MM.1S (cell line): ENCODE measurements at regions not wholly inside any gene's neighbourhood (a gene's known extent, or its start where the extent isn't known, plus 50 kb on each side); places are given as distances from the start of the nearest gene placed in this dataset.

ENCODE experiments used
- CTCF ChIP-seq: fragments of 300-600 bp; sonication (generic); IDR thresholded peaks from 2 replicates; pipeline ENCODE4 v1.5.1; 2016; ENCODE audit warnings: antibody characterized with exemption, low read length, mixed read lengths
- EZH2 ChIP-seq: fragments of 300-600 bp; sonication (generic); optimal IDR thresholded peaks from 2 replicates; pipeline ENCODE3; 2017; ENCODE audit warnings: low read depth, mild to moderate bottlenecking, antibody characterized with exemption, low read length, mixed read lengths
- EZH2phosphoT487 ChIP-seq: fragments of 300-600 bp; sonication (generic); IDR thresholded peaks from 2 replicates; pipeline ENCODE4 v1.6.1; 2018; ENCODE audit warnings: antibody characterized with exemption, low read length

GRCh38 chr2:89833116-89833779, 1141.8 kb downstream of the RPIA start:
- TF ChIP-seq CTCF (no peak), EZH2phosphoT487 (no peak), EZH2 (no peak)
